HL-60 (cell line): ENCODE measurements at regions not wholly inside any gene's neighbourhood (a gene's known extent, or its start where the extent isn't known, plus 50 kb on each side); places are given as distances from the start of the nearest gene placed in this dataset.
A peak's percentile ranks its signal among the peaks of the same experiment; 100 is the strongest.
"Not testable (repeated sequence)": the region's sequence is repeated elsewhere in the genome, so short reads cannot be mapped to it uniquely, and the experiment has no call there.

ENCODE experiments used
- DNase-seq, 2 experiments: peaks; one replicate each; pipeline ENCODE4 v3.0.0-alpha.2; 2010 to 2020; ENCODE audit warnings: low read depth in 1 of 2, low spot score in 1 of 2
- H3K27ac ChIP-seq: fragments of 250-450 bp; sonication (Bioruptor Pico); replicated peaks from 2 replicates; pipeline ENCODE4 v1.5.1; 2020; ENCODE audit warnings: mild to moderate bottlenecking, moderate library complexity
- H3K27me3 ChIP-seq: fragments of 250-450 bp; sonication (Bioruptor Pico); 2 replicates; pipeline ENCODE4 v1.5.1; 2021; ENCODE audit warnings: mild to moderate bottlenecking, moderate library complexity; ENCODE audit not compliant: insufficient read depth, poor library complexity, severe bottlenecking
- H3K4me3 ChIP-seq: replicated peaks from 2 replicates; pipeline ENCODE4 v1.5.1; 2011; ENCODE audit warnings: mild to moderate bottlenecking, control low read depth, low read length; ENCODE audit not compliant: insufficient read depth
- GABPA ChIP-seq: IDR thresholded peaks from 2 replicates; pipeline ENCODE4 v1.6.1; 2012; ENCODE audit warnings: low read depth
- POLR2AphosphoS5 ChIP-seq: IDR thresholded peaks from 2 replicates; pipeline ENCODE4 v1.6.1; 2012; ENCODE audit warnings: low read depth
- SPI1 ChIP-seq: IDR thresholded peaks from 2 replicates; pipeline ENCODE4 v1.6.1; 2012; ENCODE audit warnings: low read depth, mild to moderate bottlenecking, borderline replicate concordance
- TF ChIP-seq, protein P1 (sequence below): IDR thresholded peaks from one replicate; pipeline ENCODE4 v1.5.1; 2011; ENCODE audit warnings: low read length, control low read depth, inconsistent platforms; ENCODE audit not compliant: insufficient read depth
- TF ChIP-seq, protein P2 (sequence below): IDR thresholded peaks from 2 replicates; pipeline ENCODE4 v1.6.1; 2012; ENCODE audit warnings: low read depth; ENCODE audit not compliant: insufficient replicate concordance

DNA sequence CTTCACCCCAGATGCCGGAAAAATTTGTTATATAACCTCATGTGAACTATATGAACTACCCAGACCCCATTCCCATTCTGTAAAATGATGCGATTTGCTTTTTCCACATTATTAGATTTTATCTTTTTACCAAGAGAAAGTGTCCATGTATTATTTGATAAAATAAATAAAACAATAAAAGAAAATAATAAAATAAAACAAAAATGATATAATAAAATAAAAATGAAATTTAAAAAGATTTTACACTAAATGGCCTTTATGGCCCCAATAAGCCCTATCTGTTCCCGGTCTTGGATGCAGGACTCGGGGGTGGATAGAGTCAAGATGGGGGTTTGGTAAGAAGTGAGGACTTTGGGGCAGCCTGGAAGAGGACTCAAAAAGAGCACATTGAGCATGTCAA, 357.2 kb downstream of the MATN1 start:
- no peak for TF ChIP-seq POLR2AphosphoS5
- TF ChIP-seq, protein P1, sequence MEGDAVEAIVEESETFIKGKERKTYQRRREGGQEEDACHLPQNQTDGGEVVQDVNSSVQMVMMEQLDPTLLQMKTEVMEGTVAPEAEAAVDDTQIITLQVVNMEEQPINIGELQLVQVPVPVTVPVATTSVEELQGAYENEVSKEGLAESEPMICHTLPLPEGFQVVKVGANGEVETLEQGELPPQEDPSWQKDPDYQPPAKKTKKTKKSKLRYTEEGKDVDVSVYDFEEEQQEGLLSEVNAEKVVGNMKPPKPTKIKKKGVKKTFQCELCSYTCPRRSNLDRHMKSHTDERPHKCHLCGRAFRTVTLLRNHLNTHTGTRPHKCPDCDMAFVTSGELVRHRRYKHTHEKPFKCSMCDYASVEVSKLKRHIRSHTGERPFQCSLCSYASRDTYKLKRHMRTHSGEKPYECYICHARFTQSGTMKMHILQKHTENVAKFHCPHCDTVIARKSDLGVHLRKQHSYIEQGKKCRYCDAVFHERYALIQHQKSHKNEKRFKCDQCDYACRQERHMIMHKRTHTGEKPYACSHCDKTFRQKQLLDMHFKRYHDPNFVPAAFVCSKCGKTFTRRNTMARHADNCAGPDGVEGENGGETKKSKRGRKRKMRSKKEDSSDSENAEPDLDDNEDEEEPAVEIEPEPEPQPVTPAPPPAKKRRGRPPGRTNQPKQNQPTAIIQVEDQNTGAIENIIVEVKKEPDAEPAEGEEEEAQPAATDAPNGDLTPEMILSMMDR, result no peak
- TF ChIP-seq GABPA, result no peak
- TF ChIP-seq SPI1, result no peak
- TF ChIP-seq, protein P2, sequence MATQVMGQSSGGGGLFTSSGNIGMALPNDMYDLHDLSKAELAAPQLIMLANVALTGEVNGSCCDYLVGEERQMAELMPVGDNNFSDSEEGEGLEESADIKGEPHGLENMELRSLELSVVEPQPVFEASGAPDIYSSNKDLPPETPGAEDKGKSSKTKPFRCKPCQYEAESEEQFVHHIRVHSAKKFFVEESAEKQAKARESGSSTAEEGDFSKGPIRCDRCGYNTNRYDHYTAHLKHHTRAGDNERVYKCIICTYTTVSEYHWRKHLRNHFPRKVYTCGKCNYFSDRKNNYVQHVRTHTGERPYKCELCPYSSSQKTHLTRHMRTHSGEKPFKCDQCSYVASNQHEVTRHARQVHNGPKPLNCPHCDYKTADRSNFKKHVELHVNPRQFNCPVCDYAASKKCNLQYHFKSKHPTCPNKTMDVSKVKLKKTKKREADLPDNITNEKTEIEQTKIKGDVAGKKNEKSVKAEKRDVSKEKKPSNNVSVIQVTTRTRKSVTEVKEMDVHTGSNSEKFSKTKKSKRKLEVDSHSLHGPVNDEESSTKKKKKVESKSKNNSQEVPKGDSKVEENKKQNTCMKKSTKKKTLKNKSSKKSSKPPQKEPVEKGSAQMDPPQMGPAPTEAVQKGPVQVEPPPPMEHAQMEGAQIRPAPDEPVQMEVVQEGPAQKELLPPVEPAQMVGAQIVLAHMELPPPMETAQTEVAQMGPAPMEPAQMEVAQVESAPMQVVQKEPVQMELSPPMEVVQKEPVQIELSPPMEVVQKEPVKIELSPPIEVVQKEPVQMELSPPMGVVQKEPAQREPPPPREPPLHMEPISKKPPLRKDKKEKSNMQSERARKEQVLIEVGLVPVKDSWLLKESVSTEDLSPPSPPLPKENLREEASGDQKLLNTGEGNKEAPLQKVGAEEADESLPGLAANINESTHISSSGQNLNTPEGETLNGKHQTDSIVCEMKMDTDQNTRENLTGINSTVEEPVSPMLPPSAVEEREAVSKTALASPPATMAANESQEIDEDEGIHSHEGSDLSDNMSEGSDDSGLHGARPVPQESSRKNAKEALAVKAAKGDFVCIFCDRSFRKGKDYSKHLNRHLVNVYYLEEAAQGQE, result no peak
- Histone ChIP-seq H3K27ac (no peak overlapping the region), H3K27me3 (no peaks in the 10 kb centered on the region), H3K4me3 (no peak overlapping the region)
- DNase-seq, result no peak

- no peaks in the 10 kb centered on the region for H3K27me3 ChIP-seq
- H3K27ac ChIP-seq, result no peak overlapping the region
- TF ChIP-seq, protein P1, result no peak
- TF ChIP-seq, protein P2, result peak; percentile 26
- H3K4me3 ChIP-seq, result no peak overlapping the region
- no peak for DNase-seq
These were observed 357.8 kb downstream of the MATN1 start for GRCh38 chr1:30365596-30365995.

DNA sequence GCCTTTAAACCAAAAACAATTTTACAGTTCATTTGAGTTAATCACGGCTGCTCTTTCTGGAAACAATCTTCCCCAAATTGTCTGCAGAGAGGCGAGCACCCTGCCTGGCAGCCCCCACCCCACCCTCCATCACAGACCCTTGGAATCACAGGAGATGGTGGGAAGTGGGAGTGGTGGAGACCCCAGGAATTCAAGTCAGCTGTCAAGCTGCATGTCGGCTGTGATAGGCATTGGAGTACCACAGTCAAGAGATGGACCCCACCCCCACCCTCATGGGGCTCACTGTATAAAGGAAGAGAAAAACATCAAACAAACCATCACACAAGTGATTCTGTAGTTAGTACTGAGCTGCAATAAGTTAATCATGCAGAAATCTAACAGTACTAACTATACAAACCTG, 360.4 kb downstream of the MATN1 start:
- TF ChIP-seq SPI1 (no peak), POLR2AphosphoS5 (no peak)
- Histone ChIP-seq H3K4me3 (no peak overlapping the region), H3K27ac (no peak overlapping the region), H3K27me3 (no peaks in the 10 kb centered on the region)
- no peak for DNase-seq

GRCh38 chr1:30362603-30362990, 360.8 kb downstream of the MATN1 start:
- no peak for DNase-seq
- no peak overlapping the region for H3K4me3 ChIP-seq
- no peak overlapping the region for H3K27ac ChIP-seq
- TF ChIP-seq SPI1, result no peak
- TF ChIP-seq, protein P1, result no peak
- H3K27me3 ChIP-seq, result no peaks in the 10 kb centered on the region

GRCh38 chr1:30361890-30362602, 361.3 kb downstream of the MATN1 start:
- not testable (repeated sequence) for DNase-seq, H3K27ac ChIP-seq, H3K4me3 ChIP-seq, H3K27me3 ChIP-seq
